ENCODE measurements at regions not wholly inside any gene's neighbourhood (a gene's known extent, or its start where the extent isn't known, plus 50 kb on each side); places are given as distances from the start of the nearest gene placed in this dataset.

DNA sequence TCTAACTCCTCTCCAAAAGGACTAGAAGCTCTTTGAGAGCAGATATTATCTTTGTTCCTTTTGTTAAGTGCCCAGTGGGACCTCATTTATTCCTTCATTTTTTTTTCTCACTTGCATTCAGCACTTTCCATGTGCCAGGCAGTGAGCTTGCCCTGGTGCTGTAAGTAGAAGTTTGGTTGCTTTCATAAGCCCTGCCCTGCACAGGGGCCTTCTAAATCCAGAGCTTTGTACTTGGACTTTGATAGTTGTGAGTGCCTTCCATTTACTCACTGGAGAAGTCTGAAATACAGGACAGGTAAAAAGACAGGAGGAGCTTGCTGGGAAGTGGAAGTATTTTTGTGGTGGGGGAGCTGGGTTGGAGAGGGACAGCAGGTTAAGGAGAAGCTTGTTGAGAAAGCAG is 56.7 kb upstream of the PTCSC3 start:
- Histone ChIP-seq H3K4ac (ENCODE audit: low read length) (no peak overlapping the region), H2BK15ac (ENCODE audit: low read length) (no peak overlapping the region), H4K91ac (ENCODE audit: low read depth, low read length, poor library complexity) (no peak overlapping the region), H3K9me3 (replicated peaks in 1 of 2; ENCODE audit: control insufficient read depth in 2 of 2, insufficient read depth in 1 of 2, low read depth in 1 of 2, low read length in 2 of 2) (no peaks in the 10 kb centered on the region), H3K4me3 (ENCODE audit: low read length in 2 of 2) (no peak overlapping the region), H2BK5ac (ENCODE audit: low read length) (no peak overlapping the region), H2AFZ (ENCODE audit: low read length) (no peak overlapping the region), H3K79me1 (ENCODE audit: low read depth, low read length) (no peaks in the 10 kb centered on the region), H3K4me1 (ENCODE audit: control insufficient read depth in 2 of 2, insufficient read depth in 1 of 2, low read depth in 1 of 2, low read length in 2 of 2) (no peaks in the 10 kb centered on the region), H3K23ac (ENCODE audit: low read depth, low read length, poor library complexity) (no peak overlapping the region), H3K9ac (ENCODE audit: low read depth, low read length, poor library complexity) (no peak overlapping the region), H3K14ac (ENCODE audit: low read length) (no peak overlapping the region), H3K27ac (replicated peaks; ENCODE audit: low read length) (no peak overlapping the region), H3K36me3 (replicated peaks in 1 of 2; ENCODE audit: control insufficient read depth in 2 of 2, insufficient read depth in 2 of 2, low read length in 2 of 2) (no peaks in the 10 kb centered on the region), H2AK5ac (ENCODE audit: low read depth, low read length) (no peak overlapping the region), H2BK120ac (ENCODE audit: low read depth, low read length) (no peak overlapping the region), H2BK12ac (ENCODE audit: low read length) (no peak overlapping the region), H3K27me3 (ENCODE audit: control insufficient read depth in 3 of 3, insufficient read depth in 3 of 3, low read depth in 1 of 3, low read length in 3 of 3) (peaks cover 0 to 45% (median 0%) of the 10 kb centered on the region in 3 experiments), H3K18ac (ENCODE audit: low read length) (no peak overlapping the region), H3K4me2 (ENCODE audit: insufficient read depth, low read length, poor library complexity, severe bottlenecking) (no peak overlapping the region), H4K8ac (ENCODE audit: low read depth, low read length) (no peak overlapping the region)
- DNase-seq (ENCODE audit: low spot score), result no peak

DNA sequence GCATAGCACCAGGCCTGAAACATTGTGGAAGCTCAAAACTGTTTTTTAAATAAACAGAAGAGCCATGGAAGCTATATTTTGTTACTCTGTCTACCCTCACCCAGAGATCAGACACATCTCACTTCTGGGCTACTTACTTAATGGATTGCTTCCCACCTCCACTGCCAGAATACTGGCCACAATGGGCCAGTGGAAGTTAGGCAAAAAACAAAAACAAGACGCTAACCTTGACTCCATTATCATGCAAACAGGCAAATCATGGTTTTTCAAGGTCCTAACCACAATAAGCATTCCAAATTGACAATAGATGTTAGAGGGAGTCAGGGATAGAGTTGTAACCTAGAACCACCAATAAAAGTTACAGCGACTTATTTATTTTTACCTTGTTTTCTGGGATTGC is 52.7 kb upstream of the PTCSC3 start:
- H2BK15ac ChIP-seq (ENCODE audit: low read length), result no peak overlapping the region

DNA sequence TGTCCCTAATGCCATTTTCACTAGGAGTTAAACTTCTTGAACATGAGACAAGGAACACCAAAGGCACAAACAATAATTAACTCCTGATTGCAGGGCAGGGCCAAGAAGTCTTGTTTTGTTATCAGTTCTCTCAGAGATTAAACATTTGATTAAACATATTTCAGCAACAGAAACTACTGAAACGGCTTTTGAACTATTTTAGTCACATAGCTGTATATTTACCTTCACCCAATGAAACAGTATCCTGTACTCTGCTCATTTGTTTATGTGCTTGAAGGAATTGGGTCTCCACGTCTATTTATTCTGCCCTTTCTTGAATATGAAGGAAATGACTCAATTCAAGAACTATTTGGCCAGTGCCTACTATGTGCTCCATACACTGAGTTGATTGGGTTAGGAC is 51.3 kb upstream of the PTCSC3 start:
- no peak overlapping the region for H3K18ac ChIP-seq (ENCODE audit: low read length)
- H2BK5ac ChIP-seq (ENCODE audit: low read length), result no peak overlapping the region
- H3K36me3 ChIP-seq (replicated peaks in 1 of 2; ENCODE audit: control insufficient read depth in 2 of 2, insufficient read depth in 2 of 2, low read length in 2 of 2), result no peaks in the 10 kb centered on the region
- H3K4me1 ChIP-seq (ENCODE audit: control insufficient read depth in 2 of 2, insufficient read depth in 1 of 2, low read depth in 1 of 2, low read length in 2 of 2), result peaks cover 0 to 4% of the 10 kb centered on the region in 2 donors
- no peak overlapping the region for H3K27ac ChIP-seq (replicated peaks; ENCODE audit: low read length)
- no CpG with 5 or more reads among the region's 2 CpGs for WGBS, 2 donors (ENCODE audit: extremely low coverage in 2 of 2, insufficient read length in 2 of 2, insufficient replicate concordance in 1 of 2)
- no peaks in the 10 kb centered on the region for H3K79me1 ChIP-seq (ENCODE audit: low read depth, low read length)
- H4K8ac ChIP-seq (ENCODE audit: low read depth, low read length), result no peak overlapping the region
- H3K9ac ChIP-seq (ENCODE audit: low read depth, low read length, poor library complexity), result no peak overlapping the region
- H2BK15ac ChIP-seq (ENCODE audit: low read length), result no peak overlapping the region
- H3K23ac ChIP-seq (ENCODE audit: low read depth, low read length, poor library complexity), result no peak overlapping the region
- peaks cover 0 to 64% (median 0%) of the 10 kb centered on the region in 3 experiments for H3K27me3 ChIP-seq (ENCODE audit: control insufficient read depth in 3 of 3, insufficient read depth in 3 of 3, low read depth in 1 of 3, low read length in 3 of 3)
- H2BK12ac ChIP-seq (ENCODE audit: low read length), result no peak overlapping the region
- H3K4me2 ChIP-seq (ENCODE audit: insufficient read depth, low read length, poor library complexity, severe bottlenecking), result no peak overlapping the region
- H3K14ac ChIP-seq (ENCODE audit: low read length), result no peak overlapping the region
- H3K9me3 ChIP-seq (replicated peaks in 1 of 2; ENCODE audit: control insufficient read depth in 2 of 2, insufficient read depth in 1 of 2, low read depth in 1 of 2, low read length in 2 of 2), result no peaks in the 10 kb centered on the region
- no peak overlapping the region for H3K4me3 ChIP-seq (ENCODE audit: low read length in 2 of 2)
- H3K4ac ChIP-seq (ENCODE audit: low read length), result no peak overlapping the region
- H2BK120ac ChIP-seq (ENCODE audit: low read depth, low read length), result no peak overlapping the region
- no peak overlapping the region for H2AK5ac ChIP-seq (ENCODE audit: low read depth, low read length)
- no peak overlapping the region for H2AFZ ChIP-seq (ENCODE audit: low read length)
- no peak for DNase-seq (ENCODE audit: low spot score)
- no peak overlapping the region for H4K91ac ChIP-seq (ENCODE audit: low read depth, low read length, poor library complexity)

More for the DNA sequence above, 52.7 kb upstream of the PTCSC3 start:
- no peaks in the 10 kb centered on the region for H3K36me3 ChIP-seq (replicated peaks in 1 of 2; ENCODE audit: control insufficient read depth in 2 of 2, insufficient read depth in 2 of 2, low read length in 2 of 2)
- no peak overlapping the region for H4K91ac ChIP-seq (ENCODE audit: low read depth, low read length, poor library complexity)
- H3K23ac ChIP-seq (ENCODE audit: low read depth, low read length, poor library complexity), result no peak overlapping the region
- H3K27me3 ChIP-seq (ENCODE audit: control insufficient read depth in 3 of 3, insufficient read depth in 3 of 3, low read depth in 1 of 3, low read length in 3 of 3), result peaks cover 0 to 63% (median 0%) of the 10 kb centered on the region in 3 experiments
- no peaks in the 10 kb centered on the region for H3K9me3 ChIP-seq (replicated peaks in 1 of 2; ENCODE audit: control insufficient read depth in 2 of 2, insufficient read depth in 1 of 2, low read depth in 1 of 2, low read length in 2 of 2)
- no peak overlapping the region for H3K4me3 ChIP-seq (ENCODE audit: low read length in 2 of 2)
- H3K27ac ChIP-seq (replicated peaks; ENCODE audit: low read length), result no peak overlapping the region
- no peak overlapping the region for H3K4ac ChIP-seq (ENCODE audit: low read length)
- no peaks in the 10 kb centered on the region for H3K79me1 ChIP-seq (ENCODE audit: low read depth, low read length)
- no peak overlapping the region for H2BK12ac ChIP-seq (ENCODE audit: low read length)
- no peak overlapping the region for H3K9ac ChIP-seq (ENCODE audit: low read depth, low read length, poor library complexity)
- H3K4me1 ChIP-seq (ENCODE audit: control insufficient read depth in 2 of 2, insufficient read depth in 1 of 2, low read depth in 1 of 2, low read length in 2 of 2), result no peaks in the 10 kb centered on the region
- DNase-seq (ENCODE audit: low spot score), result no peak
- no peak overlapping the region for H2AFZ ChIP-seq (ENCODE audit: low read length)
- H2BK5ac ChIP-seq (ENCODE audit: low read length), result no peak overlapping the region
- WGBS, 2 donors (ENCODE audit: extremely low coverage in 2 of 2, insufficient read length in 2 of 2, insufficient replicate concordance in 1 of 2), result no CpG with 5 or more reads among the region's 2 CpGs
- H2AK5ac ChIP-seq (ENCODE audit: low read depth, low read length), result no peak overlapping the region
- no peak overlapping the region for H3K18ac ChIP-seq (ENCODE audit: low read length)
- no peak overlapping the region for H3K4me2 ChIP-seq (ENCODE audit: insufficient read depth, low read length, poor library complexity, severe bottlenecking)
- no peak overlapping the region for H3K14ac ChIP-seq (ENCODE audit: low read length)
- no peak overlapping the region for H2BK120ac ChIP-seq (ENCODE audit: low read depth, low read length)
- no peak overlapping the region for H4K8ac ChIP-seq (ENCODE audit: low read depth, low read length)

DNA sequence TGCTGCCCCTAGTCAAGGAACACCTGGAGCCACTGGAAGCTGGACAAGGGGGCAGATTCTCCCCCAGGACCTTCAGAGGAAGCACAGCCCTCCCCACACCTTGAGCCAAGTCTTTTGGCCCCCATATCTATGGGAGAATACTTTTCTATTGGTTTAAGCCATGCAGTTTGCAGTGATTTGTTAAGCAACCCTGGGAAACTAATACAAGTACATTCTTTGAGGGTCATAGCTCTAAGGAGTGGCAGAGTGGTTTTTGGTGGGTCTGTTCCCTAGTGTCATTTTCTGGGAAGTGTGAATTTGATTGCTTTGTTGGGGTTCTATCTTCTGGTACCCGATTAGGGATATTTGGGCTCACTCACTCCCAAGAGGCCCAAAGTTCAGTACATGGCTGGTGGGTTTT is 50.8 kb upstream of the PTCSC3 start:
- Histone ChIP-seq H2BK5ac (ENCODE audit: low read length) (no peak overlapping the region), H3K79me1 (ENCODE audit: low read depth, low read length) (no peaks in the 10 kb centered on the region), H2AK5ac (ENCODE audit: low read depth, low read length) (no peak overlapping the region), H2BK120ac (ENCODE audit: low read depth, low read length) (no peak overlapping the region), H2AFZ (ENCODE audit: low read length) (no peak overlapping the region), H4K91ac (ENCODE audit: low read depth, low read length, poor library complexity) (no peak overlapping the region), H4K8ac (ENCODE audit: low read depth, low read length) (no peak overlapping the region), H3K4me1 (ENCODE audit: control insufficient read depth in 2 of 2, insufficient read depth in 1 of 2, low read depth in 1 of 2, low read length in 2 of 2) (peaks cover 0 to 4% of the 10 kb centered on the region in 2 donors), H3K4ac (ENCODE audit: low read length) (no peak overlapping the region), H3K36me3 (replicated peaks in 1 of 2; ENCODE audit: control insufficient read depth in 2 of 2, insufficient read depth in 2 of 2, low read length in 2 of 2) (no peaks in the 10 kb centered on the region), H3K18ac (ENCODE audit: low read length) (no peak overlapping the region), H3K14ac (ENCODE audit: low read length) (no peak overlapping the region), H2BK15ac (ENCODE audit: low read length) (no peak overlapping the region), H3K4me3 (ENCODE audit: low read length in 2 of 2) (peak overlapping the region in 1 of 2 donors; percentile 45), H3K27ac (replicated peaks; ENCODE audit: low read length) (no peak overlapping the region), H3K23ac (ENCODE audit: low read depth, low read length, poor library complexity) (no peak overlapping the region), H3K27me3 (ENCODE audit: control insufficient read depth in 3 of 3, insufficient read depth in 3 of 3, low read depth in 1 of 3, low read length in 3 of 3) (peaks cover 0 to 68% (median 0%) of the 10 kb centered on the region in 3 experiments), H3K4me2 (ENCODE audit: insufficient read depth, low read length, poor library complexity, severe bottlenecking) (no peak overlapping the region), H3K9ac (ENCODE audit: low read depth, low read length, poor library complexity) (no peak overlapping the region), H3K9me3 (replicated peaks in 1 of 2; ENCODE audit: control insufficient read depth in 2 of 2, insufficient read depth in 1 of 2, low read depth in 1 of 2, low read length in 2 of 2) (no peaks in the 10 kb centered on the region), H2BK12ac (ENCODE audit: low read length) (no peak overlapping the region)
- DNase-seq (ENCODE audit: low spot score), result no peak
- no CpG with 5 or more reads among the region's 1 CpG for WGBS, 2 donors (ENCODE audit: extremely low coverage in 2 of 2, insufficient read length in 2 of 2, insufficient replicate concordance in 1 of 2)
